ENCODE measurements at regions not wholly inside any gene's neighbourhood (a gene's known extent, or its start where the extent isn't known, plus 50 kb on each side); places are given as distances from the start of the nearest gene placed in this dataset.

- Mint-ChIP-seq H3K27ac (no peak overlapping the region), H3K9me3 (peaks cover 5% of the 10 kb centered on the region), H3K4me1 (ENCODE audit: low read depth) (no peaks in the 10 kb centered on the region), H3K36me3 (ENCODE audit: low read depth) (no peaks in the 10 kb centered on the region), H3K27me3 (ENCODE audit: insufficient read depth) (no peaks in the 10 kb centered on the region), H3K4me3 (no peak overlapping the region)
- intact Hi-C loops (cut with micrococcal nuclease) = no loop called here
- no peak for DNase-seq (ENCODE audit: low spot score)
Measured at GRCh38 chr10:56606202-56606601, 245.1 kb upstream of the ZWINT start.

GRCh38 chr10:56605051-56605450 lies 244.0 kb upstream of the ZWINT start:
- no peak for DNase-seq (ENCODE audit: low spot score)
- Mint-ChIP-seq H3K9me3 (no peaks in the 10 kb centered on the region), H3K27me3 (ENCODE audit: insufficient read depth) (no peaks in the 10 kb centered on the region), H3K4me3 (no peak overlapping the region), H3K4me1 (ENCODE audit: low read depth) (no peaks in the 10 kb centered on the region), H3K36me3 (ENCODE audit: low read depth) (no peaks in the 10 kb centered on the region), H3K27ac (no peak overlapping the region)
- intact Hi-C loops (cut with micrococcal nuclease) = no loop called here

- intact Hi-C loops (cut with micrococcal nuclease) = no loop called here
- no peaks in the 10 kb centered on the region for H3K4me1 Mint-ChIP-seq (ENCODE audit: low read depth)
- no peaks in the 10 kb centered on the region for H3K9me3 Mint-ChIP-seq
- H3K36me3 Mint-ChIP-seq (ENCODE audit: low read depth) = no peaks in the 10 kb centered on the region
- no peak overlapping the region for H3K27ac Mint-ChIP-seq
- no peaks in the 10 kb centered on the region for H3K27me3 Mint-ChIP-seq (ENCODE audit: insufficient read depth)
- no peak for DNase-seq (ENCODE audit: low spot score)
- no peak overlapping the region for H3K4me3 Mint-ChIP-seq
Measured at GRCh38 chr10:56604624-56605023, 243.6 kb upstream of the ZWINT start.

GRCh38 chr10:56599201-56599600 lies 238.1 kb upstream of the ZWINT start:
- H3K27me3 Mint-ChIP-seq (ENCODE audit: insufficient read depth) = no peaks in the 10 kb centered on the region
- H3K9me3 Mint-ChIP-seq = no peaks in the 10 kb centered on the region
- no peaks in the 10 kb centered on the region for H3K4me1 Mint-ChIP-seq (ENCODE audit: low read depth)
- no peaks in the 10 kb centered on the region for H3K36me3 Mint-ChIP-seq (ENCODE audit: low read depth)
- H3K4me3 Mint-ChIP-seq = no peak overlapping the region
- no peak for DNase-seq (ENCODE audit: low spot score)
- no peak overlapping the region for H3K27ac Mint-ChIP-seq
- intact Hi-C loops (cut with micrococcal nuclease) = no loop called here

- Mint-ChIP-seq H3K4me1 (ENCODE audit: low read depth) (no peaks in the 10 kb centered on the region), H3K36me3 (ENCODE audit: low read depth) (no peaks in the 10 kb centered on the region), H3K9me3 (no peaks in the 10 kb centered on the region), H3K27ac (no peak overlapping the region), H3K27me3 (ENCODE audit: insufficient read depth) (no peaks in the 10 kb centered on the region), H3K4me3 (no peak overlapping the region)
- DNase-seq (ENCODE audit: low spot score) = no peak
- intact Hi-C loops (cut with micrococcal nuclease) = no loop called here
Measured at GRCh38 chr10:56596257-56596656, 235.2 kb upstream of the ZWINT start.

GRCh38 chr10:56593120-56593519 lies 232.1 kb upstream of the ZWINT start:
- Mint-ChIP-seq H3K4me3 (no peak overlapping the region), H3K36me3 (ENCODE audit: low read depth) (no peaks in the 10 kb centered on the region), H3K27ac (no peak overlapping the region), H3K27me3 (ENCODE audit: insufficient read depth) (no peaks in the 10 kb centered on the region), H3K9me3 (no peaks in the 10 kb centered on the region), H3K4me1 (ENCODE audit: low read depth) (no peaks in the 10 kb centered on the region)
- intact Hi-C loops (cut with micrococcal nuclease) = no loop called here
- no peak for DNase-seq (ENCODE audit: low spot score)

- no peaks in the 10 kb centered on the region for H3K36me3 Mint-ChIP-seq (ENCODE audit: low read depth)
- no peak overlapping the region for H3K27ac Mint-ChIP-seq
- no peak for DNase-seq (ENCODE audit: low spot score)
- H3K9me3 Mint-ChIP-seq = no peaks in the 10 kb centered on the region
- intact Hi-C loops (cut with micrococcal nuclease) = no loop called here
- no peak overlapping the region for H3K4me3 Mint-ChIP-seq
- no peaks in the 10 kb centered on the region for H3K27me3 Mint-ChIP-seq (ENCODE audit: insufficient read depth)
- no peaks in the 10 kb centered on the region for H3K4me1 Mint-ChIP-seq (ENCODE audit: low read depth)
Measured at GRCh38 chr10:56586461-56586891, 225.4 kb upstream of the ZWINT start.

GRCh38 chr10:56585447-56586171 lies 224.6 kb upstream of the ZWINT start:
- H3K27ac Mint-ChIP-seq = no peak overlapping the region

GRCh38 chr10:56583316-56583715 lies 222.3 kb upstream of the ZWINT start:
- Mint-ChIP-seq H3K4me1 (ENCODE audit: low read depth) (no peaks in the 10 kb centered on the region), H3K9me3 (no peaks in the 10 kb centered on the region), H3K27ac (no peak overlapping the region), H3K36me3 (ENCODE audit: low read depth) (no peaks in the 10 kb centered on the region), H3K27me3 (ENCODE audit: insufficient read depth) (no peaks in the 10 kb centered on the region), H3K4me3 (no peak overlapping the region)
- no peak for DNase-seq (ENCODE audit: low spot score)
- intact Hi-C loops (cut with micrococcal nuclease) = no loop called here

More at GRCh38 chr10:56585447-56586171, 224.6 kb upstream of the ZWINT start:
- intact Hi-C loops (cut with micrococcal nuclease) = no loop called here
- no peaks in the 10 kb centered on the region for H3K4me1 Mint-ChIP-seq (ENCODE audit: low read depth)
- H3K27me3 Mint-ChIP-seq (ENCODE audit: insufficient read depth) = no peaks in the 10 kb centered on the region
- no peak for DNase-seq (ENCODE audit: low spot score)
- H3K36me3 Mint-ChIP-seq (ENCODE audit: low read depth) = no peaks in the 10 kb centered on the region
- no peak overlapping the region for H3K4me3 Mint-ChIP-seq
- no peaks in the 10 kb centered on the region for H3K9me3 Mint-ChIP-seq

- DNase-seq (ENCODE audit: low spot score) = no peak
- no peaks in the 10 kb centered on the region for H3K4me1 Mint-ChIP-seq (ENCODE audit: low read depth)
- H3K4me3 Mint-ChIP-seq = no peak overlapping the region
- no peaks in the 10 kb centered on the region for H3K36me3 Mint-ChIP-seq (ENCODE audit: low read depth)
- H3K9me3 Mint-ChIP-seq = peaks cover 18% of the 10 kb centered on the region
- intact Hi-C loops (cut with micrococcal nuclease) = no loop called here
- H3K27ac Mint-ChIP-seq = no peak overlapping the region
- no peaks in the 10 kb centered on the region for H3K27me3 Mint-ChIP-seq (ENCODE audit: insufficient read depth)
Measured at GRCh38 chr10:56567580-56567979, 206.5 kb upstream of the ZWINT start.

- DNase-seq (ENCODE audit: low spot score) = no peak
- no peaks in the 10 kb centered on the region for H3K4me1 Mint-ChIP-seq (ENCODE audit: low read depth)
- H3K9me3 Mint-ChIP-seq = no peaks in the 10 kb centered on the region
- H3K36me3 Mint-ChIP-seq (ENCODE audit: low read depth) = no peaks in the 10 kb centered on the region
- H3K27ac Mint-ChIP-seq = no peak overlapping the region
- no peaks in the 10 kb centered on the region for H3K27me3 Mint-ChIP-seq (ENCODE audit: insufficient read depth)
- intact Hi-C loops (cut with micrococcal nuclease) = no loop called here
- H3K4me3 Mint-ChIP-seq = no peak overlapping the region
Measured at GRCh38 chr10:56561336-56561735, 200.3 kb upstream of the ZWINT start.

- no peak for DNase-seq (ENCODE audit: low spot score)
- intact Hi-C loops (cut with micrococcal nuclease) = no loop called here
- Mint-ChIP-seq H3K4me1 (ENCODE audit: low read depth) (no peaks in the 10 kb centered on the region), H3K27ac (no peak overlapping the region), H3K27me3 (ENCODE audit: insufficient read depth) (no peaks in the 10 kb centered on the region), H3K36me3 (ENCODE audit: low read depth) (no peaks in the 10 kb centered on the region), H3K9me3 (peaks cover 26% of the 10 kb centered on the region), H3K4me3 (no peak overlapping the region)
Measured at GRCh38 chr10:56551037-56551436, 190.0 kb upstream of the ZWINT start.

- Mint-ChIP-seq H3K27me3 (ENCODE audit: insufficient read depth) (no peaks in the 10 kb centered on the region), H3K9me3 (peaks cover 12% of the 10 kb centered on the region), H3K4me3 (no peak overlapping the region), H3K4me1 (ENCODE audit: low read depth) (no peaks in the 10 kb centered on the region), H3K27ac (no peak overlapping the region), H3K36me3 (ENCODE audit: low read depth) (no peaks in the 10 kb centered on the region)
- no peak for DNase-seq (ENCODE audit: low spot score)
- intact Hi-C loops (cut with micrococcal nuclease) = no loop called here
Measured at GRCh38 chr10:56547163-56547562, 186.1 kb upstream of the ZWINT start.

GRCh38 chr10:56537984-56538383 lies 176.9 kb upstream of the ZWINT start:
- intact Hi-C loops (cut with micrococcal nuclease) = no loop called here
- Mint-ChIP-seq H3K4me3 (no peak overlapping the region), H3K4me1 (ENCODE audit: low read depth) (no peaks in the 10 kb centered on the region), H3K9me3 (no peaks in the 10 kb centered on the region), H3K27me3 (ENCODE audit: insufficient read depth) (no peaks in the 10 kb centered on the region), H3K27ac (no peak overlapping the region), H3K36me3 (ENCODE audit: low read depth) (no peaks in the 10 kb centered on the region)
- DNase-seq (ENCODE audit: low spot score) = no peak
